HUDEP-2 (cell line): ENCODE measurements at regions not wholly inside any gene's neighbourhood (a gene's known extent, or its start where the extent isn't known, plus 50 kb on each side); places are given as distances from the start of the nearest gene placed in this dataset.
"Not testable (repeated sequence)": the region's sequence is repeated elsewhere in the genome, so short reads cannot be mapped to it uniquely, and the experiment has no call there.

Experiments used
- DNase-seq, 76 experiments: peaks; one replicate each; lab custom pipeline; 2025; ENCODE audit not compliant: unreplicated experiment in 76 of 76; lab: John Stamatoyannopoulos, UW

DNA sequence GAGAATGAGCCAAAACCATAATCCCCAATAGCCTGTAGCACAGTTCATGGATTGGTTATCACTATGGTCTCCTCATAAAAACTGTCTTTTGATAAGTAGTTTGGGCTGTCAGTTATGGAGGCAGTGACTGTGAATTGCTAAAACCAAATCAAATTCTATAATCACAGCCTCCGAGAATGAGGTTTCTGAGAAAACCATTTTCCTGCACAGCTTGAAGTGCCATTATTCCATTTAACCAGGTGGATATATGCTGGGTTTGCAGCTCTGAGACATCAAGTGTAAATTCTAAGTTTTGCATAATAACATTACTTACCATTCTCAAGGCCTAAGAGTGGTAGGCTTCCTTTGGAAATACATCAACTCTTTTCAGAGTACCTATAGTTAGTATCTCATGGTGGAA, 485.4 kb downstream of the FRK start:
- no peak for DNase-seq

DNA sequence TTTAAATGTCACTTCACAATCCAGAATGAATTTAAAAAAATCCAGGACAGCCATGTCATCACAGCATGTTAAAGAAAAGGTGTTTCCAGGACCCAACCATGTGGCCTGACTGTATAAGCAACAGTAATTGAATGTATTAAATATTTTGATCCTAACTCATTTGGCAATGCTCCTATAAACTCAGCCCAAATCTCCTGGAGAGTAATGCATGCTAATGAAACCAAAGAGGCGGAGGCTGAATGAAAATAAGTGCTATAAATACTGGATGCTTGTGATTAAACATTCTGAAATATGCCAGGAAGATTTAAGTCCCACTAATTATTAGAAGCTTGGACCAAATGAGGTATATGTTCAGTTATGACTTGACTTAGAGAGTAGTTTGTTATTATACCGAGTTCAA, 486.8 kb downstream of the FRK start:
- DNase-seq, result no peak

DNA sequence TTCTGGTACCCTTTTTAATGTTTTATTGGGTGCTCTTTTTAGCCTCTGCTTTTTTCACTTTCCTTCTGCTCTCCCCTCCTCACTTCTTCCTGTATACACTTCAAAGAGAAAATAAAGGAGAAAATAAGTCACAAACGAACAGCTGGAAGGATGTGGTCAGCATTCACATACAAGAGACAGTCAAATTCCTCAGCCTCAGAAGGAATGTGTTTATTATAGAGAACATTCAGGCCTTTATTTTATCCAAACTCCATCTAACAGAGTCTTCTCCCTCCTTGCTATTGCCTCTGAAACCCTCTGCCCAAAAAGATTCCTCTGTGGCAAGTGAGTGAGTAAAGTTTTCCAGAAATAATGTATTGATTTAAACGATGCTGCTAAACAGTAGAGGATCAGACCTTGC, 490.4 kb downstream of the FRK start:
- no peak for DNase-seq

DNA sequence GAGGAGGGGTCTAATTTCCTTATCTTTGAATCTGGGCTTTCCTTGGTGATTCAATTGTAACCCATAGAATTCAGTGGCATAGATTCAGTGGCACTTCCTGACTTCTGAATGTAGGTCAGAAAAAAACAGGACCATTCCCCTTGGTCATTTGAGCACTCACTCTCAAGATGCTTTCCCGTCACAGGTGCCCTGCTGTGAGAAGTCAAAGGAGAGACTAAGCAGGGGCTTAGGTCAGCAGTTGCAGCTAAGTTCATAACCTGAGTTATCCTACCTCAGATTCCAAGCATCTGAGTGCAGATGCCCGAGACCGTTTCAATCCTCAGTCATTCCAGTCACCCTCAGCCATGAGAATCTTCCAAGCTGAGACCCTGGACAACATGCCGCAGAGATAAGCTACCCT, 506.6 kb downstream of the FRK start:
- no peak for DNase-seq

DNA sequence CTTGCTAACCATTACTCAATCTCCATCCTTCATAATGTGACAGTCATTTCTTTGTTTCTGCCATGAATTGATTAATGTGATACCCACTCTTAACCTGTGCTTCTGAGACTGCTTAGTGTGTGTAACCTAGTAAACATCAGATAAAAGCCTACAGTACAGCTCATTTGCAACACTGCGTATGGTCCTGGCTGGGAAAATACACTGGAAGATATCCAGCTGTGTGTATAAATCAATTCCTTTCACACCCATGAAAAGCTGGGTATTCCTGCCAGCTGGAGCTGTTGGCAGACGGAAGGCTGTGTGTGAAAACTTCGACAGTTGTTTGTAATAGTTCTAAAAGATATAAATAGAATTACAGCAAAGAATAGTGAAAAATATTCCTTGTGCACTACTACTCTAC, 509.2 kb downstream of the FRK start:
- DNase-seq, result no peak

DNA sequence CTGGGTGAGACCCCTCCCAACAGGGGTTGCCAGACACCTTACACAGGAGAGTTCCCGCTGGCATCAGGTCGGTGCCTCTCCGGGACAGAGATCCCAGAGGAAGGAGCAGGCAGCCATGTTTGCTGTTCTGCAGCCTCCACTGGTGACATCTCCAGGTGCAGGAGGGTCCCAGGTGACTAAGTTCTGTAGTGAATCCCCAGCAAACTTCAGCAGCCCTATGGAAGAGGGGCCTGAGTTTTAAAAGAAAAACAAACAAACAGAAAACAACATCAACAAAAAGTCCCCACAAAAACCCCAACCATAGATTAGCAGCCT, 515.1 kb downstream of the FRK start:
- no peak for DNase-seq

DNA sequence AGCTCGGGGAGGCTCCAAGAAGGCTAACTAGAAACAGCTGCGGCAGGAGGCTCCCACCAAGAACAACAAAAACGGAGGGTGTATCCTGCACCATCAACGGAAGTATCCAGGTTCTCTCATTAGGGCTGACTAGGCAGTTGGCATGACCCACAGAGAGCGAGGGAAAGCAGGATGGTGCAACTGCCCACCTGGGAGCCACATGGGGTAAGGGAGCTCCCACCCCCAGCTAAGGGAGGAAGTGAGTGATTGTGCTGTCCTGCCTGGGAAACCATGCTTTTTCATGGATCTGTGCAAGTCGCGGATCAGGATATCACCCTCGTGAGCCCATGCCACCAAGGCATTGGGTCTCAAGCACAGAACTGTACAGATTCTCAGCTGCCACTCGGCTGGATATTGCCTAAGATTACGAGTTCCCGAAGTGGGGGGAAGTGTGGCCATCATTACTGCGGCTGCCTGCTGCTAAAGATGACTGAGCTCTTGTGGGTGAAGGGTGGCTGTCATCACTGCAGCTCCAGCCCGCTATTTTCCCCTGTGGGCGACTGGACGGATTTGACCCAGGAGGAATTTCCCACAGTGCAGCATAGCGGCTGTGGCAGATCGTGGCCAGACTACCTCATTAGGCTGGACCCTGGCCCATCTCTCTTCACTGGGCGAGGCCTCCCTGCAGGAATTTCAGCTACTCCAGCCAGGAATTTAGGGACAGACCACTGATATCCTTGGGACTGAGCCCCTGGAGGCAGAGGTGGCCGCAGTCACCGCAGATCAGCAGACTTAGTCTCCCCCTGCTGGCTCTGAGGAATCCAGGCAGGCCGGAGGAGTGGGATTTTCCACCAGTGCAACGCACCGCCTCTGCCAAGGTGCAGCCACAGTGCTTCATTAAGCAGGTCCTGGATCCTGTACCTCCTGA, 515.7 kb downstream of the FRK start:
- DNase-seq, result peak in 1 of 76 experiments; percentile 1

DNA sequence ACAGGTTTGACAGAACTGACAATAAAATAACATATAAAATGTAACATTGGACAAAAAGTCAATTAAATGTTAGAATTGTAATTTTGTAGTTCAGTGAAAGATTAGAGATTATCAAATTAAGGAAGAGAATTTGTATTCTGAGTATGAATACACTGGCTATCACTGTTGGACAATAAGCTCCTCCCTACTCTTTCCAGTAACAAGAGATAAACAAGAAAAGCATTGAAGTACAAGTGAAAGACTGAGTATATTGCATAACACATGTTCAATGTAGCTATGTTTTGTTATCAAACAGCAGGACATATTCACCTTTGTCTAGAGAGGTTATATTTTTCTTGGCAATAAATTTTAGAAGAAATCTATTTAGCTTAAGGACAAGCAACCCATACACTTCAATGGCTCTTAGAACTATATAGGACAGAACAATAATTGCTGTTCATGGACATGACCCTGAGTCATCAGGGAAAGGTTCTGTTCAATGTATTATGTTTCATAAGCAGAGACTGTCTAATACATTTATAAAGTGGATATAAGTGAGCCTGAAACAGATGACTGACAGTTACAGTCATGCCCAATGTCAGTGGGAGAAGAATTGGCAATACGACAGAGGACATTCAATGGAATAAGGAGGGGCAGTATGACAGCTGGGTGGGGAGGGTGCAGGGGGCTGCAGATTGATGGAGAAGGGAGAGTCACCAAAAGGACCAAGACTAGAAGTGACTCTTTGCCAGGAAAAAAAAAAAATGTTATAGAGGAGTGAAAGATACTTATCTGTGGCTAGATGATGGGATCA, 520.4 kb downstream of the FRK start:
- DNase-seq, result no peak

DNA sequence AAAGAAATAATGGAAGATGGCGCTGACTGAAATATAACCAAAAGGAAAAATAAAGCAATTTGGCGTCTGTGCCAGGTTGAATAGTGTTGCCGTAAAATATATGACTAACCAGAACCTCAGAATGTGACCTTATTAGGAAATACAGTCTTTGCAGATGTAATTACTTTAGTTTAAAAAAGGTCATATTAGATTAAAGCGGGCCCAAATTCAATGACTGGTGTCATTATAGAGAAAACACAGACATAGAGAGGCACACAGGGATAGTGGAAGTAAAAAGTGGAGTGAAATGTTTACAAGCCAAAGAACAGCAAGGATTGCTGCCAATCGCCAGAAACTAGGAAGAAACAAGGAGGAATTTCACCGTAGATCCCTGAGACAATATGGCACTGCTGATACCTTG, 521.2 kb downstream of the FRK start:
- DNase-seq, result no peak

DNA sequence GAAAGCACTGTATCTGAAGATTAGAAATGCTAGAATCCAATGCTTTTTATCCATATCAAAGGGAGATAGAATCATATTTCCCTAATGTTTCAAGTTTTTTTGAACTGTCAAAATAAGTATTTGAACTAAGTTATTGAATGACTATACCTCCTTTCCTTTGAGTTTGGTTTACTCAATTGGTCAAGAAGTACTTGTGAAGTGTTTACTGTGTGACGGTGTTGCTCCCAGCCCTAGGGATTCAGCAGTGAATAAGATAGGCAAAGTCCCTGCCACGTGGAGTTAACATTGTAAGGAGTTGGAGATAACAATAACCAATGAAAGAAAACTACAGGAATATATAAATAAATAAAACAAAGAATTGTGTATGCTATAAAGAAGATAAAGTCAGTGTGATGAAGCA, 535.9 kb downstream of the FRK start:
- no peak for DNase-seq

DNA sequence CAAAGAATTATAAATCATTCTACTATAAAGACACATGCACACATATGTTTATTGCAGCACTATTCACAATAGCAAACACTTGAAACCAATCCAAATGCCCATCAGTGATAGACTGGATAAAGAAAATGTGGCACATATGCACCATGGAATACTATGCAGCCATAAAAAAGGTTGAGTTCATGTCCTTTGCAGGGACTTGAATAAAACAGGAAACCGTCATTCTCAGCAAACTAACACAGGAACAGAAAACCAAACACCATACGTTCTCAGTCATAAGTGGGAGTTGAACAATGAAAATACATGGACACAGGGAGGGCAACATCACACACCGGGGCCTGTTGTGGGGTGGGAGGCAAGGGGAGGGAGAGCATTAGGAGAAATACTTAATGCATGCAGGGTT, 538.9 kb downstream of the FRK start:
- DNase-seq, result not testable (repeated sequence)

DNA sequence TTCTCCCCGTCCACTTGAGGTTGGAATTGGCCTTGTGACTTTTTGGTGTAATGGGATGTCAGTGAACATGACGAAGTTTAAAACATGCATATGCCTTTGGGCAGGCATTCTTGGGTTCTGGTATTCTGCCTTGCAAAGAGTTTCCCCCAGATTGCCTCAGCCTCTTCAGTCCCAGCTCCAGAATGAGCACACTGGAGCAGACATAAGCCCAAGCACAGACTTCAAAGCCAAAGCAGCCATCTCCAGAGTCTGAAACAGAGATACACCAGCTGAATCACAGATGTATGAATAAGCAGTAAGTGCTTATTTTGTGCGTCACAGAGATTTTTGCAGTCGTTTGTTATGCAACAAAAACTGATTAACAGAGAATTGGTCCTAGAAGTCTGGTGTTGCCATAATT, 546.0 kb downstream of the FRK start:
- DNase-seq, result no peak

DNA sequence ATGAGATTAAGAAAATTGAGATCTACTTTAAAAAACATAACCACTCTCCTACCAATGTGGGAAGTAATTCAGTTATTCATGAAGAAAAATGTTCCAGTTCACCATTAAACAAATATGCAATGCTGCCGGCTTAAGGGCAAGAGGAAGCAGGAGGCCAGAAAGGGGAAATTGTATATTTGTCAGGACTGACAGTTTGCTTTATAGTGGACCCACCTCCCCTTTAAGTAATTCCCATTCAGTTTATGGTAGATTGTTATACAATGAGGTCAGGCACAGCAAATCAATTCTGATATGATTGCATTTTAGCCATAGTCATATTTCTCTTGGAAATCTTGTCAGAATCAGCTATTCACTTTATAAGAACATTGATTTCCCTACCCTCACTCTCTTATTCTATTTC, 547.8 kb downstream of the FRK start:
- DNase-seq, result no peak

DNA sequence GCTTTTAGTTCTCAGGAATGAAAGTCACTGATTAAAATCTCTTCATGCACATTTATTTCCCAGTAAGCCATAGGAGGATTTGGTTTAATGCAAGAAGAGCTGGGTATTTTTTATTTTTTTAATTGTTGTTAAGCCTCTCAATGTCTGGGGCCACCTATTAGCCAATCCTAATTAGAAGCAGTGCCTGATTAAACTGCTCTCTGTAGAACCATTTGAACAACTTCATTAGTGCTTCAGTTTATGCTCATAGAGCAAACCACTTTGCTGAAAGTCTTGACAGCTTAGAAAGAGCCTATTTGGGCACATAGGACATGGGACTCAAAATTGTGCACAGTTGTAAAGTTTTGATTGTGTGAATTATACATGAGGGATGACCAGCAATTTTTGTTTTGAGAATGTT, 548.9 kb downstream of the FRK start:
- DNase-seq, result no peak

DNA sequence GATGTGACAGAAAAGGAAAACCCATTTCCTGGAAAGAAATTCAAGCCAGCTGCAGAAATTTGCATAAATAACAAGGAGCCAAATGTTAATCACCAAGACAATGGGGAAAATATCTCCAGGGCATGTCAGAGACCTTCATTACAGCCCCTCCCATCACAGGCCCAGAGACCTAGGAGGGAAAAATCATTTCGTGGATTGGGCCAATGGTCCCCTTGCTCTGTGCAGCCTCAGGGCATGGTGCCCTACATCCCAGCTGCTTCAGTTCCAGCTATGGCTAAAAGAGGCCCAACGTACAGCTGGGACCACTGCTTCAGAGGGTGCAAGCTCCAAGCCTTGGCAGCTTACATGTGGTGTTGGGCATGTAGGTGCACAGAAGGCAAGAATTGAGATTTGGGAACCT, 558.3 kb downstream of the FRK start:
- not testable (repeated sequence) for DNase-seq

DNA sequence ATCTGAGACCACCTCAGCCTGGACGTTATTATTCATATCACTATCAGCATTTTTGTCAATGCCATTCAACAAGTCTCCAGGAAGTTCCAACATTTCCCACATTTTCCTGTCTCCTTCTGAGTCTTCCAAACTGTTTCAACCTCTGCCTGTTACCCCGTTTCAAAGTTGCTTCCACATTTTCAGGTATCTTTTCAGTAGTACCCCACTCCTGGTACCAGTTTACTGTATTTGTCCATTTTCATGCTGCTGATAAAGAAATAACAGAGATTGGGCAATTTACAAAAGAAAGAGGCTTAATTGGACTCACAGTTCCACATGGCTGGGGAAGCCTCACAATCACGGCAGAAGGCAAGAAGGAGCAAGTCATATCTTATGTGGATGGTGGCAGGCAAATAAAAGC, 565.5 kb downstream of the FRK start:
- no peak for DNase-seq

DNA sequence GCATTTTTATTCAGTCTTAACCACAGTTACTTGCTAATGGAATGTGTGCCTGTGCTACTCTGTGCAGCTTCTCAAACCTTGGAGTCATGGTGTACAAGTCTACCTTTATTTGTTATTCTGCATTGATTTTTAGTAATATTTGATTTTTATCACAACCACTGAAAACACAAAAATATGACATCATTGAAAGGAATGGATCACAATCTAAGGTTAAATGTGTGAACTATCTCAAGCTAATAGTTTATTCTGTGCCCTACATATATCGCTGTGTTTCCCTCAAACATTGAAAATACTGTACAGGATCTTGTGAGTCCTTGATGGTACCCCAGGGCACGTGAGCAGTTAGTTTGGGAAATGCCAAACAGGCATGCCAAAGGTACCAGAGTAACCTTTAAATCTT, 573.4 kb downstream of the FRK start:
- DNase-seq, result no peak

DNA sequence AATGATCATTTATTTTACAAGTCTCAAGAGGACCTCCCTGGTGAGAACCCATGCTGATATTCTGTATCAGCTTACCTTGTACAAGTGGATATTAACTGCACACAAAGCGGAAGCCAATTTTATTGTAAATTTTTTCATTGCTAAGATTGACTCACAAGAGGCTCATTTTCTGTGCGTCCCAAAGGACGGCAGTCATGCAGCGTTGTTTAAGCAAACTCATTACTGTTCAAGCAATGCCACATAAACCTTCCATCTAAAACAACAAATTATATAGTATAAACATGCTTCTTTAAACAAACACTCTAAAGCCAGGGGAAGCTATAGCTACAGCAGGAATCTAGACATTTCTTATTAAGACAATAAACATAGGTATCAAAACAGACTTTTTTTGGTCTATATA, 575.3 kb downstream of the FRK start:
- no peak for DNase-seq

DNA sequence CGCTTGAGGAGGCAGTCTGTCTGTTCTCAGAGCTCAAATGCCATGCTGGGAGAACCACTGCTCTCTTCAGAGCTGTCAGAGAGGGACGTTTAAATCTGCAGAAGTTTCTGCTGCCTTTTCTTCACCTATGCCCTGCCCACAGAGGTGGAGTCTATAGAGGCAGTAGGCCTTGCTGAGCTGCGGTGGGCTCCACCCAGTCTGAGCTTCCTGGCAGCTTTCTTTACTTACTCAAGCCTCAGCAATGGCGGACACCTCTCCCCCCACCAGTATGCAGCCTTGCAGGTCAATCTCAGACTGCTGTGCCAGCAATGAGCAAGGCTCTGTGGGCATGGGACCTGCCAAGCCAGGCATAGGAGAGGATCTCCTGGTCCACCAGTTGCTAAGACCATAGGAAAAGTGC, 580.1 kb downstream of the FRK start:
- not testable (repeated sequence) for DNase-seq

DNA sequence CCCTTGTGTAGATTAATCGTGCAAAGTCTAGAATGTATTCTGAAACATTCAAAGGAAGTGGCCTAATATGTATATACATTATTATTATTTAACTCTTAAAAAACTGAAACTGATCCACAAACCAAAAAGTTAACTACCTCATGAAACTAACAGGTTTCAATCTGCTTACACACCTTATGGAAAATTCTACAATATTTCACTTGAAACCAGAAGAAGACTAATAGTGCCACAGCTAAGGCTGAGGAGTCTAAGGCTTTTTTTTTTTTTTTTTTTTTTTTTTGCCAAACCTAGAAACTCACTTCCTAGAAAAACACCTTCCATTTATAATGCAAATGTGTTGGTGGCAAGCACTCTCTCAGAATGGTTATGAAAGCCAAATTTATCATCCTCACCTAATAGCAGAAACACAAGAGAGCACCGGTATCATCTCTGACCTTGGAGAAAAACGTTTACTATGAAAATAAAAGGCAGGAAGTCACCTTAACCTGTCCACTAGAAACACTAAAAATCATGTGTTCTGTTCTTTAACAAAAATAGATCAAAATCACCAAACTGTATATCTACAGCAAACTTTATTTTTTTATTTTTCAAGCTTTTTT, 586.1 kb downstream of the FRK start:
- DNase-seq, result no peak

DNA sequence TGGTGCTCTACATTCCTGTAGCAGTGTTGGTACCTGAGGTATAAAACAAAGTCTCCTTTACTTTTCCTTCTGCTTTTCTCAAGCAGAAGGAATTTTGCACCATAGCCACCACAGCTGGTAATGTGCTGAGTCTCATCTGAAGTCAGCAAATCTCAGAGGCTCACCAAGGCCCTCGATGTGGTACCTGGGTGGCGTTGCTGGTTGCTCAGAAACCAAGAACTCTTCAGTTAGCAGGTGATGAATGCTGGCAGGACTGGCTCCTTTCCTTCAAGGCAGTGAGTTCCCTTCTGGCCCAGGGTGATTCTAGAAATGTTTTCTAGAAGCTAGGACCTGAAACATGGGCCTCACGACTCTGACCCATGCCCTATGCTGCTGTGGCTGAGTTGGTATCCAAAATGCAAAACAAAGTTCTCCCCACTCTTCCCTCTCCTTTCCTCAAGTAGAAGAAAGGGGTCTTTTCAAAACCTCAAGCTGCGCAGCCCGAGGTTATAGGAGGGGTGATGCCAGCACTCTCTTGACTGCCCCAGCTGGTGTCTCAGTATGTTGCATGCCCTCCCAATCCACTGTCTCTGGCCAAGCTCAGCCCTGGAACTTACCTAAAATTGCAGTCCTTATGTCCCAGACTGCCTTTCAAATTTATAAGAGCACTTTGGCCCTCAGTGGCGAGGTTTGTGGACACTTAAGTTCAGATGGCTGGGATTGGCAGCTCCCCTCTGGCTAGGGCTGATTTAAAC, 592.3 kb downstream of the FRK start:
- DNase-seq, result no peak
